ENCODE measurements at regions not wholly inside any gene's neighbourhood (a gene's known extent, or its start where the extent isn't known, plus 50 kb on each side); places are given as distances from the start of the nearest gene placed in this dataset.
A peak's percentile ranks its signal among the peaks of the same experiment; 100 is the strongest.

DNA sequence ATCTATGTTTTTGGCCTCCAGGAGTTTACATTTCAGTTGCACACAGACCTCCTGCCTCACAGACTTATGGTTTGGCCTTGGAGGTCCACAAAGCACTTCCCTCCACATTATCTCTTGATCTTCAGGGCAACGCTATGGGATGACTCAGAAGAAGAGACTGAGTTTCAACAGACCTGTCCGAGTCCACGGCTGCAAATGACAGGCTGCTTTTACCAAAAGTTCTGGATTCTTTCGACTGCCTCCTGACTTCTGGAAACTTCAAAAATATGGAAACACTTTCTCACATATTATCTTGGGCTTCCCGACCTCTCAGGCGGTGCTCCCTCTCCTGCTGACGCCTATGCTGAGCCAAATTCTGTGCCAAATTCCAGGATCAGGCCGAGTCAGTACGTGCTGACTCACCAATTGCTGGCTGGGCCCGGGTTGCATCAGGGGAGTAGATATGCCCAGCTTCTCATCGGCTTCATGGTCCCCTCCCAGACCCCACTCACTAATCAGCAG, 190.2 kb downstream of the BMP7 start:
- Histone ChIP-seq H3K27me3 (ENCODE audit: low read length) (no peaks in the 10 kb centered on the region), H3K4me3 (ENCODE audit: low read length) (peak overlapping the region; percentile 17; the same call in 1 of the 2 replicates), H3K27ac (ENCODE audit: low read length) (peak overlapping the region; percentile 80), H2AFZ (ENCODE audit: low read length) (peak overlapping the region; percentile 61), H3K4me1 (ENCODE audit: insufficient read depth, low read length) (peaks cover 33% of the 10 kb centered on the region), H3K9me3 (ENCODE audit: low read length) (peaks cover 23% of the 10 kb centered on the region), H3K79me2 (ENCODE audit: low read length) (no peaks in the 10 kb centered on the region), H3K9me2 (replicated peaks; ENCODE audit: low read length) (no peaks in the 10 kb centered on the region), H3K9ac (ENCODE audit: low read length) (peak overlapping the region; percentile 32; the same call in 1 of the 2 replicates), H3F3A (ENCODE audit: low read length, unreplicated experiment) (no peaks in the 10 kb centered on the region), H3K36me3 (ENCODE audit: low read depth, low read length) (peaks cover 6% of the 10 kb centered on the region; the same call in 1 of the 2 replicates), H3K4me2 (ENCODE audit: low read length) (peak overlapping the region; percentile 57), H4K20me1 (ENCODE audit: low read length) (no peaks in the 10 kb centered on the region)
- POLR2A ChIA-PET (ENCODE audit: unreplicated experiment), result no interaction called here
- BruUV-seq (replicated peaks), result no TSS peak
- ATAC-seq (peak; percentile 68), DNase-seq (peak; percentile 84)
- CTCF ChIA-PET, result no interaction called here
- intact Hi-C loops (cut with micrococcal nuclease), result no loop called here
- TF ChIP-seq EZH2 (IDR thresholded peaks at IDR 0.05; ENCODE audit: low read length, unreplicated experiment) (no peak), EZH2phosphoT487 (IDR thresholded peaks at IDR 0.05; ENCODE audit: borderline replicate concordance, low read length) (no peak)
- TF ChIP-seq, protein P1, sequence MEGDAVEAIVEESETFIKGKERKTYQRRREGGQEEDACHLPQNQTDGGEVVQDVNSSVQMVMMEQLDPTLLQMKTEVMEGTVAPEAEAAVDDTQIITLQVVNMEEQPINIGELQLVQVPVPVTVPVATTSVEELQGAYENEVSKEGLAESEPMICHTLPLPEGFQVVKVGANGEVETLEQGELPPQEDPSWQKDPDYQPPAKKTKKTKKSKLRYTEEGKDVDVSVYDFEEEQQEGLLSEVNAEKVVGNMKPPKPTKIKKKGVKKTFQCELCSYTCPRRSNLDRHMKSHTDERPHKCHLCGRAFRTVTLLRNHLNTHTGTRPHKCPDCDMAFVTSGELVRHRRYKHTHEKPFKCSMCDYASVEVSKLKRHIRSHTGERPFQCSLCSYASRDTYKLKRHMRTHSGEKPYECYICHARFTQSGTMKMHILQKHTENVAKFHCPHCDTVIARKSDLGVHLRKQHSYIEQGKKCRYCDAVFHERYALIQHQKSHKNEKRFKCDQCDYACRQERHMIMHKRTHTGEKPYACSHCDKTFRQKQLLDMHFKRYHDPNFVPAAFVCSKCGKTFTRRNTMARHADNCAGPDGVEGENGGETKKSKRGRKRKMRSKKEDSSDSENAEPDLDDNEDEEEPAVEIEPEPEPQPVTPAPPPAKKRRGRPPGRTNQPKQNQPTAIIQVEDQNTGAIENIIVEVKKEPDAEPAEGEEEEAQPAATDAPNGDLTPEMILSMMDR (conservative IDR thresholded peaks at IDR 0.05; ENCODE audit: low read depth, low read length), result no peak

DNA sequence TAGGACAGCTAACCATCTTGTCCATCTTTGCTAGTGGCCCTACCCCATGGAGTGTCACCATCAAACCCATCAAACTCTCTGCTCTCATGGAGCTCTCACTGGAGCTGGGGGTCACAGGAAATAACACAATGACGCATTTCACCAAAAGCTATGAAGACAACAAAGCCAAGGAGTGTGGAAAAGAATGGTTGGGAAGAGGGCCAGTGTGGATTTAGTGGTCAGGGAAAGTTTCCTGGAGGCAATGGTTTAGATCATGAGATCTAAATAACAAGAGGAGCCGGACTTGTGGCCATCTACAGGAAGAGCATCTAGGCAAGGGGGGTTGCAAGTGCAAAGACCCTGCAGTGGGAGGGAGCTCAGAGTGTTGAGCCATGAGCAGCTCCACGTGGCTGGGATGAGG, 189.5 kb downstream of the BMP7 start:
- Histone ChIP-seq H2AFZ (ENCODE audit: low read length) (peak overlapping the region; percentile 61; the same call in 1 of the 2 replicates), H3K9ac (ENCODE audit: low read length) (peak overlapping the region; percentile 32; the same call in 1 of the 2 replicates), H3K27ac (ENCODE audit: low read length) (peak overlapping the region; percentile 80), H3K4me3 (ENCODE audit: low read length) (0 out of 2 replicates have a peak overlapping the region, but pooled peaks have one; percentile 17), H3F3A (ENCODE audit: low read length, unreplicated experiment) (no peaks in the 10 kb centered on the region), H4K20me1 (ENCODE audit: low read length) (no peaks in the 10 kb centered on the region), H3K9me3 (ENCODE audit: low read length) (peaks cover 23% of the 10 kb centered on the region), H3K4me2 (ENCODE audit: low read length) (peak overlapping the region; percentile 57), H3K27me3 (ENCODE audit: low read length) (no peaks in the 10 kb centered on the region), H3K36me3 (ENCODE audit: low read depth, low read length) (peaks cover 6% of the 10 kb centered on the region; the same call in 1 of the 2 replicates), H3K9me2 (replicated peaks; ENCODE audit: low read length) (no peaks in the 10 kb centered on the region), H3K4me1 (ENCODE audit: insufficient read depth, low read length) (peaks cover 26% of the 10 kb centered on the region), H3K79me2 (ENCODE audit: low read length) (no peaks in the 10 kb centered on the region)
- no peak for ATAC-seq
- POLR2A ChIA-PET (ENCODE audit: unreplicated experiment), result no interaction called here
- intact Hi-C loops (cut with micrococcal nuclease), result no loop called here
- peak; percentile 40 for DNase-seq
- TF ChIP-seq EZH2 (IDR thresholded peaks at IDR 0.05; ENCODE audit: low read length, unreplicated experiment), result no peak
- TF ChIP-seq, protein P1 (conservative IDR thresholded peaks at IDR 0.05; ENCODE audit: low read depth, low read length), result no peak
- TF ChIP-seq EZH2phosphoT487 (IDR thresholded peaks at IDR 0.05; ENCODE audit: borderline replicate concordance, low read length), result no peak
- no TSS peak for BruUV-seq (replicated peaks)
- CTCF ChIA-PET, result no interaction called here

DNA sequence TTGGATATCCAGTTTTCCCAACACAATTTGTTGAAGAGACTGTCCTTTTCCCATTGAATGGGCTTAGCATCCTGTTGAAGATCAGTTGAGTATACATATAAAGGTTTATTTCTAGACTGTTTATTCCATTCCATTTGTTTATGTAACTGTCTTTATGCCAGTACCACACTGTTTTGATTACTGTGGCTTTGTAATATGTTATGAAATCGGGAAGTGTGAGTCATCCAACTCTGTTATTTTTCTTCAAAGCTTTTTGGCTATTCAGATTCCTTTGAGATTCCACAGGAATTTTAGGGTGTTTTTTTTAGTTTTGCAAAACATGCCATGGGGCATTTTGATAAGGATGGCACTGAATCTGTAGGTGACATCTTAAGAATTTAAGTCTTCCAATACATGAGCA, 188.3 kb downstream of the BMP7 start:
- DNase-seq, result no peak
- H3K79me2 ChIP-seq (ENCODE audit: low read length), result no peaks in the 10 kb centered on the region
- intact Hi-C loops (cut with micrococcal nuclease), result no loop called here
- H4K20me1 ChIP-seq (ENCODE audit: low read length), result no peaks in the 10 kb centered on the region
- ChIA-PET CTCF (no interaction called here), POLR2A (ENCODE audit: unreplicated experiment) (no interaction called here)
- no TSS peak for BruUV-seq (replicated peaks)
- H3K4me3 ChIP-seq (ENCODE audit: low read length), result no peak overlapping the region
- H3K36me3 ChIP-seq (ENCODE audit: low read depth, low read length), result peaks cover 6% of the 10 kb centered on the region; the same call in 1 of the 2 replicates
- H3K4me2 ChIP-seq (ENCODE audit: low read length), result no peak overlapping the region
- H3K9me3 ChIP-seq (ENCODE audit: low read length), result peaks cover 23% of the 10 kb centered on the region
- no peaks in the 10 kb centered on the region for H3K27me3 ChIP-seq (ENCODE audit: low read length)
- no peak overlapping the region for H2AFZ ChIP-seq (ENCODE audit: low read length)
- no peak overlapping the region for H3K9ac ChIP-seq (ENCODE audit: low read length)
- H3K4me1 ChIP-seq (ENCODE audit: insufficient read depth, low read length), result peaks cover 26% of the 10 kb centered on the region
- TF ChIP-seq EZH2phosphoT487 (IDR thresholded peaks at IDR 0.05; ENCODE audit: borderline replicate concordance, low read length) (no peak), EZH2 (IDR thresholded peaks at IDR 0.05; ENCODE audit: low read length, unreplicated experiment) (no peak)
- TF ChIP-seq, protein P1 (conservative IDR thresholded peaks at IDR 0.05; ENCODE audit: low read depth, low read length), result no peak
- no peak for ATAC-seq
- no peak overlapping the region for H3K27ac ChIP-seq (ENCODE audit: low read length)
- no peaks in the 10 kb centered on the region for H3F3A ChIP-seq (ENCODE audit: low read length, unreplicated experiment)
- no peaks in the 10 kb centered on the region for H3K9me2 ChIP-seq (replicated peaks; ENCODE audit: low read length)

All from PC-3 (cell line).